PC-9 (cell line): ENCODE measurements at regions not wholly inside any gene's neighbourhood (a gene's known extent, or its start where the extent isn't known, plus 50 kb on each side); places are given as distances from the start of the nearest gene placed in this dataset.

Source experiments
- BruUV-seq: library from RNA; stranded (reverse); fragments of 400-500 nt; replicated peaks from 2 replicates; lab custom pipeline; 2021; lab: Mats Ljungman, UMichigan
- CTCF ChIA-PET: fragments of 300-600 bp; sonication (Branson Sonifier 250); formaldehyde crosslinking; loops from one replicate; lab custom pipeline; 2022; ENCODE audit warnings: antibody characterized with exemption; lab: Charles Lee
- POLR2A ChIA-PET: fragments of 300-600 bp; sonication (Branson Sonifier 250); formaldehyde crosslinking; loops from one replicate; lab custom pipeline; 2022; ENCODE audit warnings: antibody characterized with exemption; ENCODE audit not compliant: unreplicated experiment; lab: Charles Lee
- DNase-seq, 2 experiments: peaks; one replicate each; pipeline versions ENCODE4 v3.0.0 to v3.0.0-alpha.2; 2015 to 2022; ENCODE audit warnings: mixed read lengths in 1 of 2
- H2AFZ ChIP-seq: fragments of 200-600 bp; sonication (generic); 2 replicates; pipeline ENCODE4 v1.8.1; 2017; ENCODE audit warnings: antibody characterized with exemption
- H3F3A ChIP-seq: fragments of 200-600 bp; sonication (generic); 2 replicates; pipeline ENCODE4 v1.8.1; 2017; ENCODE audit warnings: antibody characterized with exemption, mild to moderate bottlenecking, low read depth; ENCODE audit not compliant: insufficient read depth
- H3K27ac ChIP-seq: fragments of 200-600 bp; sonication (generic); 2 replicates; pipeline ENCODE4 v1.6.1; 2016; ENCODE audit warnings: mixed run types
- H3K27me3 ChIP-seq: fragments of 200-600 bp; sonication (generic); 2 replicates; pipeline ENCODE4 v1.6.1; 2016; ENCODE audit warnings: low read depth, mixed run types; ENCODE audit not compliant: insufficient read depth
- H3K36me3 ChIP-seq: fragments of 200-600 bp; sonication (generic); 2 replicates; pipeline ENCODE4 v1.6.1; 2016; ENCODE audit warnings: low read depth, mixed run types
- H3K4me1 ChIP-seq: fragments of 200-600 bp; sonication (generic); replicated peaks from 2 replicates; pipeline ENCODE4 v1.6.1; 2016; ENCODE audit warnings: mixed run types; ENCODE audit not compliant: insufficient read depth
- H3K4me2 ChIP-seq: fragments of 200-600 bp; sonication (generic); 2 replicates; pipeline ENCODE4 v1.6.1; 2017; ENCODE audit warnings: mixed run types
- H3K4me3 ChIP-seq: fragments of 200-600 bp; sonication (generic); 2 replicates; pipeline ENCODE4 v1.6.1; 2016; ENCODE audit warnings: mixed run types
- H3K79me2 ChIP-seq: fragments of 200-600 bp; sonication (generic); 2 replicates; pipeline ENCODE4 v1.6.1; 2017; ENCODE audit warnings: low read depth, mixed run types
- H3K9me2 ChIP-seq: fragments of 200-600 bp; sonication (generic); 2 replicates; pipeline ENCODE4 v1.8.1; 2017; ENCODE audit warnings: mild to moderate bottlenecking; ENCODE audit not compliant: insufficient read depth
- H3K9me3 ChIP-seq: fragments of 200-600 bp; sonication (generic); 2 replicates; pipeline ENCODE4 v1.8.1; 2016; ENCODE audit warnings: low read depth; ENCODE audit not compliant: insufficient read depth
- H4K20me1 ChIP-seq: fragments of 200-600 bp; sonication (generic); 2 replicates; pipeline ENCODE4 v1.8.1; 2017; ENCODE audit not compliant: insufficient read depth
- CTCF ChIP-seq: fragments of 200-600 bp; sonication (generic); conservative IDR thresholded peaks from 2 replicates; pipeline ENCODE4 v1.6.1; 2017; ENCODE audit warnings: mixed run types, antibody characterized with exemption, mild to moderate bottlenecking, moderate library complexity
- EZH2 ChIP-seq: fragments of 200-600 bp; sonication (generic); IDR thresholded peaks from 2 replicates; pipeline ENCODE4 v1.8.0; 2017; ENCODE audit warnings: antibody characterized with exemption, low read depth
- intact Hi-C: fragments of 100-400 bp; cut with micrococcal nuclease; formaldehyde crosslinking; loops from one replicate; pipeline ENCODE4 v1.10.0; 2022; ENCODE audit not compliant: unreplicated experiment

GRCh38 chr4:179509489-179509888, 2067.3 kb upstream of the AGA start:
- H3K4me2 ChIP-seq: no peak overlapping the region
- ChIA-PET POLR2A (no interaction called here), CTCF (no interaction called here)
- H3K27ac ChIP-seq: no peak overlapping the region
- DNase-seq: no peak
- no peaks in the 10 kb centered on the region for H3K36me3 ChIP-seq
- no peaks in the 10 kb centered on the region for H3K9me2 ChIP-seq
- H4K20me1 ChIP-seq: no peaks in the 10 kb centered on the region
- no TSS peak for BruUV-seq
- no peaks in the 10 kb centered on the region for H3F3A ChIP-seq
- intact Hi-C loops: no loop called here
- H2AFZ ChIP-seq: no peak overlapping the region
- H3K4me1 ChIP-seq: no peaks in the 10 kb centered on the region
- H3K27me3 ChIP-seq: no peaks in the 10 kb centered on the region
- no peak overlapping the region for H3K4me3 ChIP-seq
- H3K9me3 ChIP-seq: no peaks in the 10 kb centered on the region
- TF ChIP-seq CTCF (no peak), EZH2 (no peak)
- H3K79me2 ChIP-seq: no peaks in the 10 kb centered on the region

GRCh38 chr4:179521952-179522351, 2079.7 kb upstream of the AGA start:
- TF ChIP-seq EZH2: no peak
- TF ChIP-seq CTCF: no peak
- Histone ChIP-seq H3K36me3 (no peaks in the 10 kb centered on the region), H3K79me2 (no peaks in the 10 kb centered on the region), H3K4me2 (no peak overlapping the region), H3K27me3 (no peaks in the 10 kb centered on the region), H3K27ac (no peak overlapping the region), H3K4me3 (no peak overlapping the region), H3K9me3 (no peaks in the 10 kb centered on the region), H3K9me2 (no peaks in the 10 kb centered on the region), H3F3A (no peaks in the 10 kb centered on the region), H2AFZ (no peak overlapping the region), H4K20me1 (no peaks in the 10 kb centered on the region), H3K4me1 (no peaks in the 10 kb centered on the region)
- no peak for DNase-seq
- no TSS peak for BruUV-seq
- ChIA-PET CTCF (no interaction called here), POLR2A (no interaction called here)
- intact Hi-C loops: no loop called here

- Histone ChIP-seq H3K4me1 (no peaks in the 10 kb centered on the region), H2AFZ (no peak overlapping the region), H3K4me2 (no peak overlapping the region), H3K36me3 (no peaks in the 10 kb centered on the region), H3K27ac (no peak overlapping the region), H3K9me2 (no peaks in the 10 kb centered on the region), H3K4me3 (no peak overlapping the region), H3K79me2 (no peaks in the 10 kb centered on the region), H3K9me3 (no peaks in the 10 kb centered on the region), H4K20me1 (no peaks in the 10 kb centered on the region), H3K27me3 (no peaks in the 10 kb centered on the region), H3F3A (no peaks in the 10 kb centered on the region)
- intact Hi-C loops: no loop called here
- TF ChIP-seq CTCF (no peak), EZH2 (no peak)
- no peak for DNase-seq
- BruUV-seq: no TSS peak
- ChIA-PET POLR2A (no interaction called here), CTCF (no interaction called here)
Measured at GRCh38 chr4:179530958-179531357, 2088.7 kb upstream of the AGA start.
